ENCODE measurements at regions not wholly inside any gene's neighbourhood (a gene's known extent, or its start where the extent isn't known, plus 50 kb on each side); places are given as distances from the start of the nearest gene placed in this dataset.
"Not testable (repeated sequence)": the region's sequence is repeated elsewhere in the genome, so short reads cannot be mapped to it uniquely, and the experiment has no call there.

DNA sequence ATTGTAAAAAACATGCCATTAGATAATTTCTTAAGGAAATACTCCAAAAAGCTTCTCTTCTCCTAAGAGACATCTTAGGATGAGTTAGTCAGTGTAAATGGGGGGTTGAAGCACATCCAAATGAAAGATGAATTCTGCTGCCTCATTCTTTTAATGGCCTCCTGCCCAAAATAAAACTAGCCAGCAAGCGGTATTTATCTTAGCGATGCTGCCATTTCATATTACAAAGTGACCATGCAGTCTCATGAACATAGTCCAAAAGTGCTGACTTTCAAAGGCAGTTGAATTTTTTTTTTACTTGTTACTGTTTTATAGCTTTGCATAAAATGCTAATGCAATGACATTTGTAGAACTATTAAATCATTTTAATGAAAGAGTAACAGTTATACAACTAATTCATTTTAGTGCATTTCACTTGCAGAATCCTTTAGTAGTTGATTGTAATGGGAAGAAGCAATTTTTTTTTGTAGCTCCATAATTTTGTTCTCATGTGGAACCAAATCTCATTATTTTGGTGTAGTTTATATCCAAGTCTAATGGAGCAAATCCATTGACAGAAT, 151.5 kb downstream of the CAVIN4 start:
- TF ChIP-seq, protein P1, sequence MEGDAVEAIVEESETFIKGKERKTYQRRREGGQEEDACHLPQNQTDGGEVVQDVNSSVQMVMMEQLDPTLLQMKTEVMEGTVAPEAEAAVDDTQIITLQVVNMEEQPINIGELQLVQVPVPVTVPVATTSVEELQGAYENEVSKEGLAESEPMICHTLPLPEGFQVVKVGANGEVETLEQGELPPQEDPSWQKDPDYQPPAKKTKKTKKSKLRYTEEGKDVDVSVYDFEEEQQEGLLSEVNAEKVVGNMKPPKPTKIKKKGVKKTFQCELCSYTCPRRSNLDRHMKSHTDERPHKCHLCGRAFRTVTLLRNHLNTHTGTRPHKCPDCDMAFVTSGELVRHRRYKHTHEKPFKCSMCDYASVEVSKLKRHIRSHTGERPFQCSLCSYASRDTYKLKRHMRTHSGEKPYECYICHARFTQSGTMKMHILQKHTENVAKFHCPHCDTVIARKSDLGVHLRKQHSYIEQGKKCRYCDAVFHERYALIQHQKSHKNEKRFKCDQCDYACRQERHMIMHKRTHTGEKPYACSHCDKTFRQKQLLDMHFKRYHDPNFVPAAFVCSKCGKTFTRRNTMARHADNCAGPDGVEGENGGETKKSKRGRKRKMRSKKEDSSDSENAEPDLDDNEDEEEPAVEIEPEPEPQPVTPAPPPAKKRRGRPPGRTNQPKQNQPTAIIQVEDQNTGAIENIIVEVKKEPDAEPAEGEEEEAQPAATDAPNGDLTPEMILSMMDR (IDR thresholded peaks at IDR 0.05; ENCODE audit: extremely low read depth, missing control alignments): no peak
- DNase-seq (ENCODE audit: low spot score): no peak

- no peak for DNase-seq (ENCODE audit: low spot score)
- TF ChIP-seq, protein P1 (IDR thresholded peaks at IDR 0.05; ENCODE audit: extremely low read depth, missing control alignments): no peak
These were observed 152.2 kb downstream of the CAVIN4 start for GRCh38 chr9:100730086-100730485.

GRCh38 chr9:100731038-100731556, 153.2 kb downstream of the CAVIN4 start:
- TF ChIP-seq, protein P1 (IDR thresholded peaks at IDR 0.05; ENCODE audit: extremely low read depth, missing control alignments): no peak
- DNase-seq (ENCODE audit: low spot score): no peak

- TF ChIP-seq, protein P1 (IDR thresholded peaks at IDR 0.05; ENCODE audit: extremely low read depth, missing control alignments): no peak
- no peak for DNase-seq (ENCODE audit: low spot score)
These were observed 153.7 kb downstream of the CAVIN4 start for GRCh38 chr9:100731557-100731956.

GRCh38 chr9:100739208-100739607, 161.3 kb downstream of the CAVIN4 start:
- TF ChIP-seq, protein P1 (IDR thresholded peaks at IDR 0.05; ENCODE audit: extremely low read depth, missing control alignments): no peak
- DNase-seq (ENCODE audit: low spot score): no peak

DNA sequence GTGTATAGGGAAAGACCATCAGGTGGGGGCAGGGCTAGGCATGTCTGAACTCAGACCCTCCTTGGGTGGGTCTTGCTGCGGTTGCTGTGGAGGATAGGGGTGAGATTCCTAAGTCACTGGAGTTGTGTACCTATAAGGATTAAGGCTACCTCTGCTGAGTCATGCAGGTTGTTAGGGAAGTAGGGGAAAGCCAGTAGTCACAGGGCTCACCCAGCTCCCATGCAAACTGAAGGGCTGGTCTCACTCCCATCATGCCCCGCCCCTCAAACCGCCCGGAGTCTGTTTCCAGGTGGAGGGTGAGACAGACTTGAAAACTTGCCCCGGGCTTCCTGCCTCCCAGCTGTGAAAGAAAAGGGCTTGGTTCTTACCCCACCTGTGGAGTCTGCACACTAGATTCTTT, 161.8 kb downstream of the CAVIN4 start:
- DNase-seq (ENCODE audit: low spot score): no peak
- TF ChIP-seq, protein P1 (IDR thresholded peaks at IDR 0.05; ENCODE audit: extremely low read depth, missing control alignments): no peak

DNA sequence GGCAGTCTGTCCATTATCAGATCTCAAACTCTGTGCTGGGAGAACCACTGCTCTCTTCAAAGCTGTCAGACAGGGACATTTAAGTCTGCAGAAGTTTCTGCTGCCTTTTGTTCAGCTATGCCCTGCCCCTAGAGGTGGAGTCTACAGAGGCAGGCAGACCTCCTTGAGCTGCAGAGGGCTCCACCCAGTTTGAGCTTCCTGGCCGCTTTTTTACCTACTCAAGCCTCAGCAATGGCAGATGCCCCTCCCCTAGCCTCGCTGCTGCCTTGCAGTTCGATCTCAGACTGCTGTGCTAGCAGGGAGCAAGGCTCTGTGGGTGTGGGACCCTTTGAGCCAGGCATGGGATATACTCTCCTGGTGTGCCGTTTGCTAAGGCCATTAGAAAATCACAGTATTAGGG, 171.1 kb downstream of the CAVIN4 start:
- DNase-seq (ENCODE audit: low spot score): not testable (repeated sequence)

GRCh38 chr9:100756217-100756616, 178.3 kb downstream of the CAVIN4 start:
- DNase-seq (ENCODE audit: low spot score): no peak
- TF ChIP-seq, protein P1 (IDR thresholded peaks at IDR 0.05; ENCODE audit: extremely low read depth, missing control alignments): no peak

All from GM20000 (cell line).